ENCODE measurements at regions not wholly inside any gene's neighbourhood (a gene's known extent, or its start where the extent isn't known, plus 50 kb on each side); places are given as distances from the start of the nearest gene placed in this dataset.

GRCh38 chr2:2542316-2542715 lies 211.2 kb upstream of the MYT1L start:
- no peak for DNase-seq (ENCODE audit: low read depth in 1 of 2, low spot score in 2 of 2)
- Histone ChIP-seq H3K4me1 (replicated peaks) (no peaks in the 10 kb centered on the region), H3K9me3 (replicated peaks) (0 out of 2 replicates have a peak, but pooled peaks cover 2% of the 10 kb centered on the region), H3K27ac (no peak overlapping the region), H3K27me3 (replicated peaks) (no peaks in the 10 kb centered on the region), H3K4me3 (no peak overlapping the region), H3K36me3 (no peaks in the 10 kb centered on the region)

- H3K36me3 ChIP-seq: no peaks in the 10 kb centered on the region
- H3K4me3 ChIP-seq: no peak overlapping the region
- H3K27ac ChIP-seq: no peak overlapping the region
- H3K27me3 ChIP-seq (replicated peaks): no peaks in the 10 kb centered on the region
- DNase-seq (ENCODE audit: low read depth in 1 of 2, low spot score in 2 of 2): no peak
- H3K4me1 ChIP-seq (replicated peaks): no peaks in the 10 kb centered on the region
- 0 out of 2 replicates have a peak, but pooled peaks cover 2% of the 10 kb centered on the region for H3K9me3 ChIP-seq (replicated peaks)
Measured at GRCh38 chr2:2540406-2540805, 209.3 kb upstream of the MYT1L start.

- Histone ChIP-seq H3K27me3 (replicated peaks) (no peaks in the 10 kb centered on the region), H3K4me1 (replicated peaks) (no peaks in the 10 kb centered on the region), H3K36me3 (no peaks in the 10 kb centered on the region), H3K4me3 (no peak overlapping the region), H3K9me3 (replicated peaks) (0 out of 2 replicates have a peak, but pooled peaks cover 2% of the 10 kb centered on the region), H3K27ac (no peak overlapping the region)
- DNase-seq (ENCODE audit: low read depth in 1 of 2, low spot score in 2 of 2): no peak
Measured at GRCh38 chr2:2536416-2537056, 205.5 kb upstream of the MYT1L start.

DNA sequence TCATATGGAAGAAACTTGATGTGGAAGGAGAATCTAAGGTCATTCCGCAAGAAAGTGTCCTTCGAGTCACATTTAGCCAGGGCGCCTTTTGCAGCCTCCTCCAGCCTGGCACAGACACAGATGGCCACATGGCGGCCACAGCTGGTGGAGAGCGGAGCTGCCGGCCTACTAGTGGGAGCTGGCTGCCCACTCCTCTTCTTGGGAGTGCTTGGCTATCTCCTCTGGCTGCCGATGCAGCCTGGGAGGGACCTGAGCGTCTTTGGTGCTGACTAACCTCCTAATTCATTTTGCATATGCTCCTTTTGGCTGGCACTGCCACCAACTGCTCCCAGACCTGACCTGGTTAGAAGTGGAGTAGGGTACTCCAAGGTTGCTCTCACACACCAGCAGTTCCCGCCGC lies 199.3 kb upstream of the MYT1L start:
- H3K36me3 ChIP-seq: no peaks in the 10 kb centered on the region
- DNase-seq (ENCODE audit: low read depth in 1 of 2, low spot score in 2 of 2): no peak
- H3K4me3 ChIP-seq: no peak overlapping the region
- H3K4me1 ChIP-seq (replicated peaks): no peaks in the 10 kb centered on the region
- H3K27ac ChIP-seq: no peak overlapping the region
- H3K9me3 ChIP-seq (replicated peaks): no peaks in the 10 kb centered on the region
- no peaks in the 10 kb centered on the region for H3K27me3 ChIP-seq (replicated peaks)

GRCh38 chr2:2528846-2529245 lies 197.8 kb upstream of the MYT1L start:
- no peak for DNase-seq (ENCODE audit: low read depth in 1 of 2, low spot score in 2 of 2)
- Histone ChIP-seq H3K4me3 (no peak overlapping the region), H3K36me3 (no peaks in the 10 kb centered on the region), H3K4me1 (replicated peaks) (no peaks in the 10 kb centered on the region), H3K27ac (no peak overlapping the region), H3K9me3 (replicated peaks) (no peaks in the 10 kb centered on the region; the same call in 1 of the 2 replicates), H3K27me3 (replicated peaks) (no peaks in the 10 kb centered on the region)

DNA sequence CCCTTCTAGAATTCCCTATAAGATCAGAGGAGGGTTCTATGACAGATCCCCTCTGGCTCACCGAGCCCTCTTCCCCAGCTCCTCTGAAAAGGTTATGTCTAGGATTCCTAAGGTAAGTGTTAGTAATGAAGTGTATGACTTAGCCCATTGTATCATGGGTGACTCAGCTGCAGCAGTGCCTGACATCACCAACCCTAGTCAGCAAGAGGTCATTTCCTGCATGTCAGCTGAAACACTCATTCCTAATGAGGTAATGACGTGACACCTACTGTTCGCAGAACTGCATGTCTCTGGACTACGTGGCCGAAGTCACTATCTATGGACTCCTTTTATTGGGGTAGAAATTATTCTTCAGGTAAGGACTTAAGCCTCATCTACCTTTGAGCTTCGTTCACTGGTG lies 196.1 kb upstream of the MYT1L start:
- Histone ChIP-seq H3K27me3 (replicated peaks) (no peaks in the 10 kb centered on the region), H3K9me3 (replicated peaks) (no peaks in the 10 kb centered on the region; the same call in 1 of the 2 replicates), H3K4me1 (replicated peaks) (no peaks in the 10 kb centered on the region), H3K27ac (no peak overlapping the region), H3K36me3 (no peaks in the 10 kb centered on the region), H3K4me3 (no peak overlapping the region)
- DNase-seq (ENCODE audit: low read depth in 1 of 2, low spot score in 2 of 2): no peak

- H3K9me3 ChIP-seq (replicated peaks): no peaks in the 10 kb centered on the region; the same call in 1 of the 2 replicates
- DNase-seq (ENCODE audit: low read depth in 1 of 2, low spot score in 2 of 2): no peak
- H3K36me3 ChIP-seq: no peaks in the 10 kb centered on the region
- no peak overlapping the region for H3K4me3 ChIP-seq
- H3K4me1 ChIP-seq (replicated peaks): no peaks in the 10 kb centered on the region
- H3K27me3 ChIP-seq (replicated peaks): no peaks in the 10 kb centered on the region
- H3K27ac ChIP-seq: no peak overlapping the region
Measured at GRCh38 chr2:2524348-2524941, 193.4 kb upstream of the MYT1L start.

- H3K4me3 ChIP-seq: no peak overlapping the region
- no peaks in the 10 kb centered on the region for H3K4me1 ChIP-seq (replicated peaks)
- H3K27me3 ChIP-seq (replicated peaks): no peaks in the 10 kb centered on the region
- no peaks in the 10 kb centered on the region for H3K36me3 ChIP-seq
- DNase-seq (ENCODE audit: low read depth in 1 of 2, low spot score in 2 of 2): no peak
- H3K9me3 ChIP-seq (replicated peaks): no peaks in the 10 kb centered on the region; the same call in 1 of the 2 replicates
- no peak overlapping the region for H3K27ac ChIP-seq
Measured at GRCh38 chr2:2523461-2524347, 192.6 kb upstream of the MYT1L start.

- Histone ChIP-seq H3K9me3 (replicated peaks) (no peaks in the 10 kb centered on the region; the same call in 1 of the 2 replicates), H3K4me1 (replicated peaks) (no peaks in the 10 kb centered on the region), H3K36me3 (no peaks in the 10 kb centered on the region), H3K4me3 (no peak overlapping the region), H3K27me3 (replicated peaks) (no peaks in the 10 kb centered on the region), H3K27ac (no peak overlapping the region)
- no peak for DNase-seq (ENCODE audit: low read depth in 1 of 2, low spot score in 2 of 2)
Measured at GRCh38 chr2:2520401-2520811, 189.3 kb upstream of the MYT1L start.

- Histone ChIP-seq H3K9me3 (replicated peaks) (no peaks in the 10 kb centered on the region), H3K27me3 (replicated peaks) (no peaks in the 10 kb centered on the region), H3K4me3 (no peak overlapping the region), H3K4me1 (replicated peaks) (no peaks in the 10 kb centered on the region), H3K36me3 (no peaks in the 10 kb centered on the region), H3K27ac (no peak overlapping the region)
- DNase-seq (ENCODE audit: low read depth in 1 of 2, low spot score in 2 of 2): no peak
Measured at GRCh38 chr2:2519381-2519780, 188.3 kb upstream of the MYT1L start.

- no peak overlapping the region for H3K4me3 ChIP-seq
Measured at GRCh38 chr2:2517399-2517798, 186.3 kb upstream of the MYT1L start.

DNA sequence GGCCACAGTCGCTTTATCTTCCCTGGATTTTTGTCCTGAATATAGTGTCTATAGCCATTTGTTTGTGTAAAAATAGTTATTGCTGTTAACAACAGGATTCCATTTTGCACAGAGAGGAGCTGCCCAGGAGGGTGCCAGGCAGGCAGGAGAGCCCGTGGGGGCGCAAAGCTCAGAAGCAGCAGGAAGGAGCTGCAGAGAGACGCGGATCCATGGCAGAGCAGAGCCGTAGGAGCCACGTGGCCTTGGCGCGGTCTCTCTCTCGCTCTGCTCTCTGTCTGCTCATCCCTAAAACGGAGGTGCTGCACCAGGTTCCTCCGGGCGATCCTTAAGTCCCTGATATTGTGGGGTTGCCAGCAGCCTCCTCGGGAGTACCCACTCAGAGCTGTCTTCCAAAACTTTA lies 185.3 kb upstream of the MYT1L start:
- Histone ChIP-seq H3K4me1 (replicated peaks) (no peaks in the 10 kb centered on the region), H3K9me3 (replicated peaks) (no peaks in the 10 kb centered on the region), H3K36me3 (no peaks in the 10 kb centered on the region), H3K4me3 (no peak overlapping the region), H3K27ac (no peak overlapping the region), H3K27me3 (replicated peaks) (no peaks in the 10 kb centered on the region)
- DNase-seq (ENCODE audit: low read depth in 1 of 2, low spot score in 2 of 2): no peak

More at GRCh38 chr2:2517399-2517798, 186.3 kb upstream of the MYT1L start:
- H3K27me3 ChIP-seq (replicated peaks): no peaks in the 10 kb centered on the region
- H3K27ac ChIP-seq: no peak overlapping the region
- DNase-seq (ENCODE audit: low read depth in 1 of 2, low spot score in 2 of 2): no peak
- H3K4me1 ChIP-seq (replicated peaks): no peaks in the 10 kb centered on the region
- no peaks in the 10 kb centered on the region for H3K9me3 ChIP-seq (replicated peaks)
- H3K36me3 ChIP-seq: no peaks in the 10 kb centered on the region

- H3K4me1 ChIP-seq (replicated peaks): no peaks in the 10 kb centered on the region
- no peaks in the 10 kb centered on the region for H3K27me3 ChIP-seq (replicated peaks)
Measured at GRCh38 chr2:2512931-2513330, 181.9 kb upstream of the MYT1L start.

More at GRCh38 chr2:2512931-2513330, 181.9 kb upstream of the MYT1L start:
- H3K27ac ChIP-seq: no peak overlapping the region
- no peak for DNase-seq (ENCODE audit: low read depth in 1 of 2, low spot score in 2 of 2)
- H3K36me3 ChIP-seq: no peaks in the 10 kb centered on the region
- no peaks in the 10 kb centered on the region for H3K9me3 ChIP-seq (replicated peaks)
- H3K4me3 ChIP-seq: no peak overlapping the region
